GM21528 (cell line): ENCODE measurements at regions not wholly inside any gene's neighbourhood (a gene's known extent, or its start where the extent isn't known, plus 50 kb on each side); places are given as distances from the start of the nearest gene placed in this dataset.
"Not testable (repeated sequence)": the region's sequence is repeated elsewhere in the genome, so short reads cannot be mapped to it uniquely, and the experiment has no call there.

ENCODE experiments used
- ATAC-seq: cut with Tn5 transposase; IDR thresholded peaks from one replicate; pipeline ENCODE4 v1.9.1; 2021; ENCODE audit warnings: mild to moderate bottlenecking, moderate library complexity; ENCODE audit not compliant: unreplicated experiment, low FRiP score

DNA sequence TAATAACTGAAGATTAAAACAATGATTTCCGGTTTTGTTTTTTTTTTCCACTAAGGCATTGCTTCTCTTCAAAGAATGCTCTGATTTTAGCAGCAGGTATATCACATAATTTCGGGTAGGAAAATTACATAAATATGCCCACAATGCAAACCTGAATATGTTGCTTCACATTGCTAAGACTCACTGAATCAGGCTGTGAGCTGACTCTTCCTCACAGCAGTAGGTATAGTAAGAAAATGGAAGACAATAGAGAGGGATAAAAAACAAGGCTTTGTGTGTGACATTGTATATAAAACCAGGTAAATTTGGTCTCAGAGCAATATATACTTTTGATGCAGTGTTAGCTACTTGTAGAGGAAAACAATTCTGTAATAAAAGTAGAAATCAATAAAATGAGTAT, 1355.0 kb downstream of the OLFM4 start:
- ATAC-seq, result no peak

DNA sequence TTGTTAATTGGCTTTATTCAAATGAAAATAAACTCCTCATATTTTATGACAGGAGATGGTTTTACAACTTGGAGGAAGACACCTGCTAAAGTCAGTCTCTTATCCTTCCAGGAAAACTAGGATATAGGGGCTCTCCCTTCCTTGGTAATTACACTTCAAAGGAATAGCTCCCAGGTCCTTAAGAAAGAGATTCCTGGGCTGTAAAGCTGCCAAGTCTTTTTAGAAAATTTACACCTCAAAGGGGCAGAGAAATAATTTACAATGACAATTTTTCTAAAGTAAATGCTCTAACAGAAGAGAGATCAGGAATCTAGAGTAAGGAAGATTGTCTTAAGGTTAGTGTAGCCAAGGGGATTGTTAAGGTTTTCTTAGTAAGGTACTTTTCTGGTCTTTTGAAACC, 1359.0 kb downstream of the OLFM4 start:
- ATAC-seq, result no peak

DNA sequence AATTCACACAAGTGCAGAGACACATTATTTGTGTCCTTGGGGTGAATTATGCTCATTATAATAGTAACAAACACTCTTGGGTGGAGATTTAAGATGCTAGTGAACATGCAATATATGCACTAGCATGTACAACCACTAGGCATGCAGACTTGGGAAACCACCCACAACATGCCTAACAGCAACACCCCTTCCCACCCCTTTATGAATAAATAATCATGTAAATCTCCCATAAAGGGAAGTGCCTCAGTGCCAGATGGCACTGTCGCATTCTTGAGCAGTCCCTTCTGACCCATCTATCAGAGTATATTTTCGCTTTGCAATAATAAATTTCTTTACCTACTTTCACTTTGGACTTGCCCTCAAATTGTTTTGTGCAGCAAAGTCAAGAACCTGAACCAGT, 1362.2 kb downstream of the OLFM4 start:
- ATAC-seq, result no peak

DNA sequence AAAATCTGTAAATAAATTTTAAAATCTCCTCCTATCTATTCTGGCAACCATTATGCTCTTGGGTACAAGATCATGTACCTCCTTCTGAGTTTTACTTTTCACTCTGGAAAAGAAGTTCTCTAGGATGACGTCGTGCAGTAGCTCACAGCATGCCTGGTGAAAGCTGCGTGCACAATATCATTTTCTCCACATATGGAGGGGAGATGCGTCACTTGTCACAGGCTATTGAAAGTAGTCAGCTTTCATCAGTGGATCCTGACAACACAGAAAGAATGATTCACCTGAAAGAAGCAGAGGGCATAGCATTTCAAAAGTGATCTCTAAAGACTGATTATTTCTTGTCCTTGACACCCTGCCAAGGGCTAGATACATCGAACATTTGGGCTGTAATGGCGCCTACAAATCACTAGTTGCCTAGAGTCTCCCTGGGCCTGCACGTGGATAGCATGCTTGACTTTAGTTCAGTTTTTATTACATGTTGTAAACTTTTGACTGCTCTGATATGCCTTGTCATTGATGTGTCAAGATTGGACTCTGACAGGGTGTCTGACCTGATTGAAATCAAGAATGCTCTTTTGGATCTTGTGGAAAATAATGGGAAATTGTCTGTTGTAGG, 1365.6 kb downstream of the OLFM4 start:
- no peak for ATAC-seq

DNA sequence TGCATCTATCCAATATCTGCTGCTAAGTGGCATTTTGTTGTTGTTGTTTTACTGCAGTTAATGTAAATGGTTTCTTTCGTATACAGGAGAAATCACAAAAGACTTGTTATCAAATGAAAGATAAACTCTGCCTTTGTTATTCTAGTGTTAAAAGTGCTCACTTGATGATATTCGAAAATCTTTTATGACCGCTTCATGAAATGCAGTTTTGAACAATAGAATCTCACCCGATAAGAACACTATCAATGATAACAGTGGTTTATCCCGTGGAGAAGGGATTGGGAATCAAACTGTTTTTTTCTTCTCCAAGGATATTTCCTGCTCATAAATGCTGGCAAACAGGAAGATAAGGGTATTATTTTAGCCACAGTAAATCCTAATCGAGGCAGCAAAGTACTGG, 1366.3 kb downstream of the OLFM4 start:
- no peak for ATAC-seq

DNA sequence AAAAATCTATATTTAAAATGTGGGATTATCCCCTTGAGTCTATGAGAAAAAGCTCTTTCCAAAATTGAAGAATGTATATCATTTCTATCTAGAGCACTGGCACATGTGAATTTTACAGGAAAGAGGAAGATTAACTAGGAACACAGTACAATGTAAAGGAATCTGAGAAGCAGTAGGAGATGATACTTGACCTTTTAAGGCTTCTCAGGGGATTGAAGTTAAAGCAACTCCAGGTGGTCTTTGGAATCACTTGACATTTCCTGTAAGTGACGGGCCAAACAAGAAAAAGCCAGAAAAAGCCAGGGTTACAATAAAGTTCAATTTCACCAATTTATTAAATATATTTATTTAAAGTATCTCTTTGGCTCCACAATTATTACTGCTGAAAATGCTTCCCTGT, 1373.9 kb downstream of the OLFM4 start:
- ATAC-seq, result no peak

DNA sequence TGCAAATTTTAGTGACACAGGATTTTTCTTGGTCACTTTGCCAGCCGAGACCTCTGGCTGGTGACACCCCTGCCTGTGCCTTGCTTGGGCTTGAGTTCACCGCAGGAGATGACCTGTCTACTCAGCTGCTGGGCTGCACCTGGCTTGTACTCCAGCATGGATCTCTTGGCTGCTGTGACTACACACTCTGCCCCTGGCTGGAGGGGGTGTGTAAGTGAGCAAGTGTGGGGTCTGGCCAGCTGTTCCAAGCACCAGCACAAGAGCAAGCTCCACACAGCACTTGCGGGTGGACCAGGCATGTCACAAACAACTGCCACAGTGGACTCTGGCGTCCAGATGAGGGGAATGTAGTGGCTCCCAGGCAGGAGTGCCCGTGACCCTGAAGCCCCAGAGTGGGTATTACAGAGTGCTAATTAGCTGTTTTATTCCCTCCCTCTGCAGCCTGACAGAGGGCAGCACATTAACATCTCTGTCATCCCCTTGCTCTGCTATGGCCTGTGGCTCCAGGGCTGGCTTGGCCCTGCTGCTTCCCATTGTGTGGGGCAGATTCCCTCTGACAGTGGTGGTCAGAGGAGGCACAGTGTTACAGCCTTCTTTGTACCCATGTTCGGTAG, 1387.2 kb downstream of the OLFM4 start:
- no peak for ATAC-seq

DNA sequence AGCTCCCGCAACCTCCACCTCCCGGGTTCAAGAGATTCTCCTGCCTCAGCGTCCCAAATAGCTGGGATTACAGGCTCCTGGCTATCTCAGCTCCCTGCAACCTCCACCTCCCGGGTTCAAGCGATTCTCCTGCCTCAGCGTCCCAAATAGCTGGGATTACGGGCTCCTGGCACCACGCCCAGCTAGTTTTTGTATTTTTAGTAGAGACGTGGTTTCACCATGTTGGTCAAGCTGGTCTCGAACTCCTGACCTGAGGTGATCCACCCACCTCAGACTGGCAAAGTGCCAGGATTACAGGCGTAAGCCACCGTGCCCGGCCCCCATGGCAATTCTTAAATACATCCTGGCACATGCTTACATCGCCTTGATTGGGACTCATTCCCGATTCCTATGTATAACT, 1394.3 kb downstream of the OLFM4 start:
- ATAC-seq, result not testable (repeated sequence)

DNA sequence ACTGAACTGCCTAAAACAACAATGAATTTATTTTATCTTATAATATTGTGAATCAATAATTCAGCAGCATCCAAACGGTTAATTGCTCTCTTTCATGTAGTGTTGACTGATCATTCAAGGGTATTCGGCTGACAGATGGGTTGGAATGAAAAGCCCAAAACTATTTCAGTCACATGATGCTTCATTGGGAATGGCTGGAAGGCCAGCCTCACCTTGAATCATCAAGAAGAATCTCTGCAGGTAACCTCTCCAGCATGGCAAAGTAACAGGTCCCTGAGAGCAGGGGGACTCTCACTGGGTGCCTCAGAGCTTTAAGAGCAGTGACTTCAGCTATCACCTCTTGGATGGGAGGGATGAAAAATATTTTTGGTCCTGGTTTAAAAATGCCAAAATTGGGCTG, 1395.7 kb downstream of the OLFM4 start:
- ATAC-seq, result no peak

DNA sequence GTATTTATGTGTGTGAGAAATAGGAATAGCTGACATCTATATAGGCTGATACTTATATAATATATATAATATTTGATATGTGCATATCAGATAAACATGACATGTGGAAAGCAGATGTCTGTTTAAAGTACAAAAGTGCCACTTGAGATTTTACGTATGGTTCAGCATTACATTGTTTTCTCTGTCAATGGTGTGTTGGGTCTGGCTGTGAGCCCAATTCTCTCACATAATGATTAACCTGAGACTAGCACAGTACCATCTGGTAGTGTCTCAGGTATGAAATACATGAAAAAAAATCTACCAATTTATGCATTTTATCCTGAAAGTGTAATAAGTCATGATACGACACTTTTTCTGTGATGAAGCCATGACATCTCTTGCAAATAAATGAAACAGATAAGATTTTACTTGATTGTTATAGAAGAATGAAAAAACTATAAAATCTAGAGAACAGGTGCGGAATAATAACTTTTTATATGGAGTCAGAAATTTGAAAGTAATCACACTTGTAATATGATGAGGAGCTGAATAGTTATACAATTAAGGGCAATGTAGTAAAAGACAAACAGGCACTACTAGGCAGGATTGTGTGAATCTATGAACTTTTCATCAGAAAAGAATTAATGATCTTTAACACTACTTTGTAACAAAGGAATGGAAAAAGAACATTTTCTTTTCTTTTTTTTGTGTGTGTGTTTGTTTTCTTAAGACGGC, 1405.0 kb downstream of the OLFM4 start:
- no peak for ATAC-seq

DNA sequence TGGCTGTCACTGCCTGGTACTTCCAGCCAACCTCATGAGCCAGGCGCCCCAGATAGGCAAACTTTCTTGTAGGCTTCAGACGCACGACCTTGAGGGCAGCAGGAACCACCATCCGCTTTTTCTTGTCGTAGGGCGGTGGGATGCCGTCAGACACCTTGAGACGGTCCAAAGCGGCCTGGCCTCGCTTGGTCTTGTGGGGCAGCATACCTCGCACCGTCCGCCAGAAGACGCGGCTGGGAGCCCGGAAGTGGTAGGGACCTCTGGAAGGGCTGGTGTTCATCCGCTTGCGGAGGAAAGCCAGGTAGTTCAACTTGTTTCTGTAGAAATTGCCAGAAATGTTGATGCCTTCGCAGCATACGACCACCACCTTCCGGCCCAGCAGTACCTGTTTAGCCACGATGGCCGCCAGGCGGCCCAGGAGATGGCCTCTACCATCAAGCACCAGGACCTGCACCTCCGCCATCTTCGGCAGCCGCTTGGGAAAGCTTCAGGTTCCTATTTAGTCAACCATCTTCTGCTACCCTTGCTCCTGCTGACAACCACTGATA, 1412.3 kb downstream of the OLFM4 start:
- not testable (repeated sequence) for ATAC-seq

DNA sequence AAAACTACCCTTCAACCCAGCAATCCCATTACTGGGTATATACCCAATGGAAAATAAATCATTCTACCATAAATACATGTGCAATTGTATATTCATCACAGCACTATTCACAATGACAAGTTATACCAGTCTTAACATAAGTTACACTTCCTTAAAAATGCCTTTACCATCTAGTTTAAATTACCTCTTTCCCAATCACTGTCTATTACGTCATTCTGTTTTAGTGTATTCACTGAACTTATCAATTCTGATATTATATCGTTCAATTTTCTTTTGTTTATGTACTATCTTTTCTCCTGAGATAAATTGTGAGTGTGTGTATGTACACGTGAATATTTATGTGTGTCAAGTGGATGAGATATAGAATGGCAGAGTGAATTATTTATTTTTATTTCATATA, 1416.8 kb downstream of the OLFM4 start:
- ATAC-seq, result no peak

DNA sequence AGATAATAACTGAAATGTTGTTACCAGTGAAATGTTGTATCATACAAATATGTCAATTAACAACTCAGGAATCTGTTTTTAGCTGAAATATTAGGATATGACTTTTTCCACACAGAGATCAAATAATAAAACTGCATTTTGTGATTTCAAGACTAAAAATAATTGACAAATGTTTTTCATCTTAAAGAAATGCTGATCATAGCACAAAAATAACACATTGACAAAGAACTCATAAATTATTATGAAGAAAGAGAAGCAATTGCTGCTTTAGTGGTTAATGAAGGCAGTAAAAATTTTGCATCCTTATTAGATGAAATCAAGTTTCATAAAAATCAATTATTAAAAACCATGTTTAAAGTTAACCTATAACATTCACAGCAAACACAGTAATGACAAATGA, 1417.3 kb downstream of the OLFM4 start:
- no peak for ATAC-seq

DNA sequence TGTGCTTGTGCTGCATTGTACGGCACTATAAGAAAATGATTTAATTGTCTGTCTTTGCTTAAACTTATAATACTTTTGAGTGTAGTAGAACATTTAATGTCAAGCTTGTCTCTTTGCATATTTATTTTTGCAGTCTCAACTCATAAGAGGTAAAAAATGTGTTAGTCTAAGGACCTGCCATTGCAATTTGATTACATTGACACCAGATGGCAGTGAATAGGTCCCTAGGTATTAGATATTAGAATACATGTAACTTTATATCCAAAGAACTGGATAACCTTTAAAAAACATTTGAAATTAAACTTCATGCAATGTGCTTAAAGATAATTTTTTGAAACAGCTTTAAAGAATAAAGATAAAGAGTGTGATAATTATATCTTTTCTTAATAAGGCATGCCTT, 1421.3 kb downstream of the OLFM4 start:
- no peak for ATAC-seq

DNA sequence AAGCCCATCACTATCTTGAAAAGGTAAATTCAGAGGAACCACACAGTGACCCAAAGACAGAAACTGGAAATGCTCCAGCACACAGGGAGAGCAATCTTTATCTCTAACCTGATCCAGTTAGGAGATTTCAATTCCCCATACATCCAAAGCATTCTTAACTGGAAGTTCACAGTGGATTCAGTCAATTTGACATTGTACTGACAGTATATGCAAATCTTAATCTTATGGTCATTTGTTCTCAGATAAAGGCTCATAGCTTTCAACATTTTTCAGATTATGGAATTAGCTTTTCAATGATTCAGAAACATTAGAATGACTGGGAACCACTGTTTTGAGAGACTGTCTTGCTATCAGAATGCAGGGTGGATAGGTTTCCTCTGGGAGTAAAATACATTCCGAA, 1455.6 kb downstream of the OLFM4 start:
- ATAC-seq, result no peak

DNA sequence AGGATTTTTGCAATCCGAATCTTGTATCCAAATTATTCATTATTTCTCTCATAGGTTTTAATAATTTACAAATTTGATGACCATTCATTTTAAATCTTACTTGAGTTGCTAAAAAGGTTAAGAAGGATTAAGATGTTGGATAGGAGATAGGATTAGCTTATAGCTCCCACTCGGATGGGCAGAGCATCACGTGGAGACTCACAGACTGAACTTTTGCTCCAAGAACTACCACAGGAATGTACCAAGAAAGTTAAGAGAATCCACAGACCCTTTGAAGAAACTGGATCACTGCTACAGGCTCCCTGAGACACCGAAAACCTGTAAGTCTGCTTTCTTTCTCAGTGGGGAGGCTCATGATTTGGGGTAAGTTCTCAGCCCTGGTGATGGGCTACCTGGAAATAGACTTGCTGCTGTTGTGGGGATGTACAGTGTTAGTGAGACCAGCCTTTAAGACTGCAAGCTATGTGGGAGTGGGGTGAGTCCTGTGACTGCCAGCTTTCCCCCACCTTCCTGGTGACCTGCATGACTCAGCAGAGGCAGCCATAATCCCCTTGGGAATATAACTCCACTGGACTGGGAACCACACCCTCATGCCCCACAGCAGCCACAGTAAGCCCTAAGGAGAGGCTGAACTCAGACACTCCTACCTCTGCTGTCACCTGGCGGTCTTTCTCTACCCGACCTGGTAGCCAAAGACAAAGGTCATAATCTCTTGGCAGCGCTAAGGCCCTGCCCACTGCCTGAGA, 1458.0 kb downstream of the OLFM4 start:
- no peak for ATAC-seq

DNA sequence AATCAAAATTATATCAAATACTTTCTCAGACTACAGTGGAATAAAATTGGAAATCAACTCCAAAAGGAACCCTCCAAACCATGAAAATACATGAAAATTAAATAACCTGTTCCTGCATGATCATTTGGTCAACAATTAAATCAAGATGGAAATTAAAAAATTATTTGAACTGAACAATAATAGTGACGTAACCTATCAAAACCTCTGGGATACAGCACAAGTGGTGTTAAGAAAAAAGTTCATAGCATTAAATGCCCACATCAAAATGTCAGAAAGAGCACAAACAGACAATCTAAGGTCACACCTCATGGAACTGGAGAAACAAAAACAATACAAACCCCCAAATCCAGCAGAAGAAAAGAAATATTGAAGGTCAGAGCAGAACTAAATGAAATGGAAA, 1460.7 kb downstream of the OLFM4 start:
- no peak for ATAC-seq

DNA sequence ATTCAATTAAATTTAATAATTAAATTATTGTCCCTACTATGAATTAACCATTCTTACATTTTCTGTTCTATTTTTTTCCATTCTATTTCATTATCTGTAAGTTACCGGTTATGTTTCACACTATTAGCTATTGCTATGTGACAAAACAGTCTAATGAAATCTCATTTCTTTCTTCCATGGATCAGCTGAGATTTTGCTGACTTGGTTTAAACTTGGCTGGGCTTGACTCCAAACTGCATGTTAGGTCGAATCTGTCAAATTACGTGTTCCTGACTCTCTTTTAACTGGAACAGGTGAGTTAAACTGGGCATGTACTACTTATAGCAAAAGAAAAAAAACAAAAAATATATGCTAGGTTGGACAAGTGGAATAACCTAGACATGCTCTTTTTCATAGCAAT, 1464.4 kb downstream of the OLFM4 start:
- ATAC-seq, result no peak

DNA sequence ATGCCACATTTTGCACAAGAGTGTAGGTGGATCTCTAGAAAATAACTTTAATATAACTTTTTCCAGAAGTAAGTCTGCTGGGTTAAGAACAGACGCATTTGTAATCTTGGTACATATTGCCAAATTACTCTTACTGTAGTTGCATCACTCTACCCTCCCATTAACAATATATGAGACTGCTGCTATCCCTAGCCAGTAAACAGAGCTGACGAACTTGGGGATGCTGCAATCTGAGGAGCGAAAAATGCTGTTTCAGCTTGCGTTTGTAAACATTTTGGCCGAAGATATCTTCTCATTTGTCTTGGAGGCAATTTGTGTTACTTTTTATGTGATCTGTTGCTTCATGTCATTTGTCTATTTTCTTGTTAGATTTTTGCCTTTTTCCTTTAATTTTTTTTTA, 1482.8 kb downstream of the OLFM4 start:
- ATAC-seq, result no peak

DNA sequence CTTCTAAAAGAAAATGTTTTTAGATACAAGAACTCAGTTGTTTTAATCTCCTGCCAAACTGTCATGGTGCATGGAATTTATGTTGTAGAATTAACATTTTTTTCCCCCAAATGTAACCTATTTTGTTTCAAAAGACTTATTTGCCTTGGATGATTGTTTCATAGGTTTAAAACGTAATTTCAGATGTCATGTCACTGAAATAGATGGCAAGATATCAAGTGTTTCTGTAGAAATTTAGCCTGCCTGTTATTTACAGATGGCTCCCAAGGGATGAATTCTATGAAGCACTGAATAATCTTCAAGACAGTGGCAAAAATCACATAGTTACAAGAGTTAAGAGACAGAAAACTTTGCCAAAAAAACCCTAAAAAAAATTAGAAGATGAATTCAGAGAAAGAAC, 1484.6 kb downstream of the OLFM4 start:
- ATAC-seq, result no peak

DNA sequence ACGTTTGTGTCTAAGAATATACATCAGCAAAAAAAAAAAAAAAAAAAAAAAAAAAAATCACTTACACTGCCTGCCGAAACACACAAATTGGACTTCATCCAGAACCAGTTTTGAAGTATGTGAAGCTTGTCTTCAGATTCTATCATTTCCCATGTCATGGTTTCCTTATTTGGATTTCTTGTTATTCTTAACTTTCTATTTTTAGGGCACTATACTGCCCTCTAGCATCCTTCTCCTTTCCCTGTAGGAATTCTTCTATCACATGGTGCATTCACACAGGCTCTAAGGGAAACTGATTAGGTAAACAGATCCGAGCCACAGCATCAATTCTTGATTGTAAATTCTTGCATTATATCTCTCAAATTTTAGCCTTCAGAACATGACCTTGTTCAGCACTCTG, 1507.5 kb downstream of the OLFM4 start:
- no peak for ATAC-seq
